Panc1 (cell line): ENCODE measurements at regions not wholly inside any gene's neighbourhood (a gene's known extent, or its start where the extent isn't known, plus 50 kb on each side); places are given as distances from the start of the nearest gene placed in this dataset.
A peak's percentile ranks its signal among the peaks of the same experiment; 100 is the strongest.
"Not testable (repeated sequence)": the region's sequence is repeated elsewhere in the genome, so short reads cannot be mapped to it uniquely, and the experiment has no call there.

ENCODE experiments used
- ATAC-seq: fragments of 200-7000 bp; cut with Tn5 transposase; 2 replicates; pipeline ENCODE4 v1.9.1; 2020; ENCODE audit warnings: mild to moderate bottlenecking, moderate library complexity
- BruUV-seq: library from RNA; stranded (reverse); fragments of 400-500 nt; replicated peaks from 2 replicates; lab custom pipeline; 2021; lab: Mats Ljungman, UMichigan
- CTCF ChIA-PET: fragments of 300-600 bp; sonication (Branson Sonifier 250); formaldehyde crosslinking; loops from one replicate; lab custom pipeline; 2022; ENCODE audit warnings: antibody characterized with exemption; lab: Charles Lee
- POLR2A ChIA-PET: fragments of 300-600 bp; sonication (Branson Sonifier 250); formaldehyde crosslinking; loops from one replicate; lab custom pipeline; 2022; ENCODE audit warnings: antibody characterized with exemption; lab: Charles Lee
- DNase-seq: peaks from one replicate; pipeline ENCODE4 v3.0.0-alpha.2; 2010; ENCODE audit warnings: low read depth, low spot score
- H3K27ac ChIP-seq: 2 replicates; pipeline ENCODE4 v1.5.1; 2011; ENCODE audit warnings: mild to moderate bottlenecking, low read length, inconsistent platforms
- H3K27me3 ChIP-seq: fragments of 200-500 bp; sonication (Bioruptor generic); 2 replicates; pipeline ENCODE4 v1.6.0; 2014; ENCODE audit warnings: low read length, inconsistent platforms; ENCODE audit not compliant: control insufficient read depth, insufficient read depth
- H3K36me3 ChIP-seq: fragments of 200-500 bp; sonication (Bioruptor generic); 2 replicates; pipeline ENCODE4 v1.5.1; 2014; ENCODE audit warnings: inconsistent platforms, mild to moderate bottlenecking, low read length, moderate library complexity; ENCODE audit not compliant: control insufficient read depth, insufficient read depth
- H3K4me1 ChIP-seq: 2 replicates; pipeline ENCODE4 v1.5.1; 2011; ENCODE audit warnings: inconsistent platforms, mild to moderate bottlenecking, low read length, moderate library complexity; ENCODE audit not compliant: control insufficient read depth, insufficient read depth
- H3K4me3 ChIP-seq, 2 experiments: 2 replicates each; pipeline ENCODE4 v1.5.1; 2011 to 2012; ENCODE audit warnings: low read depth in 2 of 2, low read length in 2 of 2, mild to moderate bottlenecking in 2 of 2, inconsistent platforms in 1 of 2, moderate library complexity in 1 of 2
- H3K9me3 ChIP-seq: fragments of 200-500 bp; sonication (Bioruptor generic); 2 replicates; pipeline ENCODE4 v1.5.1; 2014; ENCODE audit warnings: low read depth, mild to moderate bottlenecking, inconsistent platforms, low read length, moderate library complexity; ENCODE audit not compliant: control insufficient read depth, insufficient read depth
- POLR2AphosphoS5 ChIP-seq: IDR thresholded peaks from 2 replicates; pipeline ENCODE4 v1.6.1; 2012; ENCODE audit warnings: mild to moderate bottlenecking, low read depth, low read length, moderate library complexity
- SIN3A ChIP-seq: IDR thresholded peaks from 2 replicates; pipeline ENCODE4 v1.6.1; 2012; ENCODE audit warnings: low read depth, mild to moderate bottlenecking, low read length, moderate library complexity, borderline replicate concordance; ENCODE audit not compliant: insufficient read depth
- TCF7L2 ChIP-seq: IDR thresholded peaks from 2 replicates; pipeline ENCODE4 v1.6.1; 2011; ENCODE audit warnings: mild to moderate bottlenecking, low read depth, low read length, inconsistent platforms
- in situ Hi-C: cut with HindIII; loops from 2 replicates; pipeline ENCODE4 v1.10.0; 2016; ENCODE audit warnings: low sequenced_read_pairs, low pct_unique_long_range_greater_than_20kb
- intact Hi-C: fragments of 100-400 bp; cut with micrococcal nuclease; formaldehyde crosslinking; loops from one replicate; pipeline ENCODE4 v1.10.0; 2022; ENCODE audit not compliant: unreplicated experiment
- TF ChIP-seq, protein P1 (sequence below): fragments of 450-650 bp; IDR thresholded peaks from 2 replicates; pipeline ENCODE4 v1.5.1; 2017; ENCODE audit warnings: mild to moderate bottlenecking
- TF ChIP-seq, protein P2 (sequence below), 2 experiments: IDR thresholded peaks; 2 replicates each; pipeline ENCODE4 v1.6.1; 2011 to 2012; ENCODE audit warnings: low read depth in 2 of 2, control low read depth in 1 of 2, low read length in 1 of 2, mild to moderate bottlenecking in 1 of 2, moderate library complexity in 1 of 2; ENCODE audit not compliant: insufficient read depth in 1 of 2

DNA sequence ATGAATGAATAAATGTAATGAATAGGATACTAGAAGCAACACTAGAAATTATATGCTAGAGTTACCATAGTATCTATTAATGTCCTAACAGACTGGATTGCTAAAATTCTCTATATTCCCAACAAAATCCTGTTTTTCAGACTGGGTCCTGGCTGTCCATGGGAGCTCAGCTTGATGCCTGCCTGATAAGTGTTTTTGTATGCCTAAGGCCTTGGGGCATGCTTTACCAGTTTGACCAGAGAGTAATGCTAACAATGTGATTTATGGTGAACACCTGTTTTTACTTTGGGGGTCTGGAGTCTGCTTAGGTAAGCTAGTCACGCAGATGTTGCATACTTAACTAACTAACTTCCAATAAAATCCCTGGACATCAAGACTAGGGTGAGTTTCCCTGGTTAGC is 318.8 kb upstream of the DEPDC1 start:
- TF ChIP-seq TCF7L2 (no peak), SIN3A (no peak), POLR2AphosphoS5 (no peak)
- TF ChIP-seq, protein P1, sequence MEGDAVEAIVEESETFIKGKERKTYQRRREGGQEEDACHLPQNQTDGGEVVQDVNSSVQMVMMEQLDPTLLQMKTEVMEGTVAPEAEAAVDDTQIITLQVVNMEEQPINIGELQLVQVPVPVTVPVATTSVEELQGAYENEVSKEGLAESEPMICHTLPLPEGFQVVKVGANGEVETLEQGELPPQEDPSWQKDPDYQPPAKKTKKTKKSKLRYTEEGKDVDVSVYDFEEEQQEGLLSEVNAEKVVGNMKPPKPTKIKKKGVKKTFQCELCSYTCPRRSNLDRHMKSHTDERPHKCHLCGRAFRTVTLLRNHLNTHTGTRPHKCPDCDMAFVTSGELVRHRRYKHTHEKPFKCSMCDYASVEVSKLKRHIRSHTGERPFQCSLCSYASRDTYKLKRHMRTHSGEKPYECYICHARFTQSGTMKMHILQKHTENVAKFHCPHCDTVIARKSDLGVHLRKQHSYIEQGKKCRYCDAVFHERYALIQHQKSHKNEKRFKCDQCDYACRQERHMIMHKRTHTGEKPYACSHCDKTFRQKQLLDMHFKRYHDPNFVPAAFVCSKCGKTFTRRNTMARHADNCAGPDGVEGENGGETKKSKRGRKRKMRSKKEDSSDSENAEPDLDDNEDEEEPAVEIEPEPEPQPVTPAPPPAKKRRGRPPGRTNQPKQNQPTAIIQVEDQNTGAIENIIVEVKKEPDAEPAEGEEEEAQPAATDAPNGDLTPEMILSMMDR = no peak
- TF ChIP-seq, protein P2, sequence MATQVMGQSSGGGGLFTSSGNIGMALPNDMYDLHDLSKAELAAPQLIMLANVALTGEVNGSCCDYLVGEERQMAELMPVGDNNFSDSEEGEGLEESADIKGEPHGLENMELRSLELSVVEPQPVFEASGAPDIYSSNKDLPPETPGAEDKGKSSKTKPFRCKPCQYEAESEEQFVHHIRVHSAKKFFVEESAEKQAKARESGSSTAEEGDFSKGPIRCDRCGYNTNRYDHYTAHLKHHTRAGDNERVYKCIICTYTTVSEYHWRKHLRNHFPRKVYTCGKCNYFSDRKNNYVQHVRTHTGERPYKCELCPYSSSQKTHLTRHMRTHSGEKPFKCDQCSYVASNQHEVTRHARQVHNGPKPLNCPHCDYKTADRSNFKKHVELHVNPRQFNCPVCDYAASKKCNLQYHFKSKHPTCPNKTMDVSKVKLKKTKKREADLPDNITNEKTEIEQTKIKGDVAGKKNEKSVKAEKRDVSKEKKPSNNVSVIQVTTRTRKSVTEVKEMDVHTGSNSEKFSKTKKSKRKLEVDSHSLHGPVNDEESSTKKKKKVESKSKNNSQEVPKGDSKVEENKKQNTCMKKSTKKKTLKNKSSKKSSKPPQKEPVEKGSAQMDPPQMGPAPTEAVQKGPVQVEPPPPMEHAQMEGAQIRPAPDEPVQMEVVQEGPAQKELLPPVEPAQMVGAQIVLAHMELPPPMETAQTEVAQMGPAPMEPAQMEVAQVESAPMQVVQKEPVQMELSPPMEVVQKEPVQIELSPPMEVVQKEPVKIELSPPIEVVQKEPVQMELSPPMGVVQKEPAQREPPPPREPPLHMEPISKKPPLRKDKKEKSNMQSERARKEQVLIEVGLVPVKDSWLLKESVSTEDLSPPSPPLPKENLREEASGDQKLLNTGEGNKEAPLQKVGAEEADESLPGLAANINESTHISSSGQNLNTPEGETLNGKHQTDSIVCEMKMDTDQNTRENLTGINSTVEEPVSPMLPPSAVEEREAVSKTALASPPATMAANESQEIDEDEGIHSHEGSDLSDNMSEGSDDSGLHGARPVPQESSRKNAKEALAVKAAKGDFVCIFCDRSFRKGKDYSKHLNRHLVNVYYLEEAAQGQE (IDR thresholded peaks at IDR 0.05; ENCODE audit: insufficient read depth in 1 of 2, low read depth in 2 of 2, low read length in 1 of 2) = no peak
- no peak for ATAC-seq
- Histone ChIP-seq H3K36me3 (no peaks in the 10 kb centered on the region), H3K4me3 (no peak overlapping the region), H3K27ac (no peak overlapping the region), H3K4me1 (no peaks in the 10 kb centered on the region), H3K27me3 (no peaks in the 10 kb centered on the region), H3K9me3 (no peaks in the 10 kb centered on the region)
- intact Hi-C loops = no loop called here
- DNase-seq = no peak
- no TSS peak for BruUV-seq
- in situ Hi-C loops = no loop called here
- ChIA-PET CTCF (no interaction called here), POLR2A (no interaction called here)

DNA sequence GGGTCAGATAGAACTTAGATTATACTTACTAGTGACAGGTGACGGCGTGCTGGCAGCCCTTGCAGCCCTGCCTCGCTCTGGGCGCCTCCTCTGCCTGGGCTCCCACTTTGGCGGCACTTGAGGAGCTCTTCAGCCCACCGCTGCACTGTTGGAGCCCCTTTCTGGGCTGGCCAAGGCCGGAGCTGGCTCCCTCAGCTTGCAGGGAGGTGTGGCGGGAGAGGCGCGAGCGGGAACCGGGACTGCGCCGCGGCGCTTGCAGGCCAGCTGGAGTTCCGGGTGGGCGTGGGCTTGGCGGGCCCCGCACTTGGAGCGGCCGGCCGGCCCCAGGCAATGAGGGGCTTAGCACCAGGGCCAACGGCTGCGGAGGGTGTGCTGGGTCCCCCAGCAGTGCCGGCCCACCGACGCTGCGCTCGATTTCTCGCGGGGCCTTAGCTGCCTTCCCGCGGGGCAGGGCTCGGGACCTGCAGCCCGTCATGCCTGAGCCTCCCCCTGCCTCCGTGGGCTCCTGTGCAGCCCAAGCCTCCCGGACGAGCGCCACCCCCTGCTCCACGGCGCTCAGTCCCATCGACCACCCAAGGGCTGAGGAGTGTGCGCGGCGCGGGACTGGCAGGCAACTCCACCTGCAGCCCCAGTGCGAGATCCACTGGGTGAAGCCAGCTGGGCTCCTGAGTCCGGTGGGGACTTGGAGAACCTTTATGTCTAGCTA is 320.8 kb upstream of the DEPDC1 start:
- H3K4me1 ChIP-seq, ATAC-seq, DNase-seq, BruUV-seq, intact Hi-C loops, H3K36me3 ChIP-seq, POLR2A ChIA-PET, H3K27ac ChIP-seq, in situ Hi-C loops, CTCF ChIA-PET, H3K9me3 ChIP-seq, H3K4me3 ChIP-seq, H3K27me3 ChIP-seq: not testable (repeated sequence)

DNA sequence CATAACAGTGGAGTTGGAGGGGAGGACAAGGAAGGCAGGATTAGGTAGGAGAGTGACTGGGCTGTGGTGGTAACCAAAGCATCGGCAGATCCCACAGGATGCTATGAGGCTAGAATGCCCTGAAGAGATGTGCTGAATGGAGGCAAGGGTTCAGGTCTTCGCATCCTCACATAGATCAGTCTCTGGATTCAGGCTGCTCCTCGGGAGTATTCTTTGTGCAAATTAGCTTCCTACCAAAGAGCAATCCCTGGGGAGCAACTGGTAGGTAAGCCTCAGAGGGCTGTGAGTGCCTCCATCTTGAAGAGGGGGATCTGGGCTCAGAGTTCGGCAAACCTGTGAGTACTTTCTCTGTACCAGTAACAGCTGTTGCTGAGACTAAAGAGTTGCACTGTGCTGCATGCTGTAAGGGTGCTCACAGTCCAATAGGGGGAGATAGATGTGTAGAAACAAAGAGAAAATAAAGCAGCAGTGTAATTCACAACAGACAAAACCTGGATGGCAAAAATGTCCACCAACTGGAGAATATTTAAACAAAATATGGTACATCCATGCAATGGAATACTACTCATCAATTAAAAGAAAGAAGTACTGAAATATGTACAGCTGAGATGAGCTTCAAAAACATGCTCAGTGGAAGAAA is 322.4 kb upstream of the DEPDC1 start:
- H3K9me3 ChIP-seq = no peaks in the 10 kb centered on the region
- H3K4me3 ChIP-seq = no peak overlapping the region
- ChIA-PET POLR2A (interaction anchor here (0.6 kb wide), 1 partner anchor 194 kb away, joined by 3 read pairs; no protein-coding TSS in a partner anchor), CTCF (no interaction called here)
- no peaks in the 10 kb centered on the region for H3K36me3 ChIP-seq
- no TSS peak for BruUV-seq
- DNase-seq (no peak), ATAC-seq (peak; percentile 78; the same call in 1 of the 2 replicates)
- TF ChIP-seq TCF7L2 = no peak
- TF ChIP-seq, protein P1 = peak; percentile 45
- in situ Hi-C loops = no loop called here
- intact Hi-C loops = loop anchor here (1.0 kb wide), 1 partner anchor 918 kb away; no protein-coding TSS in a partner anchor
- H3K27me3 ChIP-seq = no peaks in the 10 kb centered on the region
- H3K27ac ChIP-seq = no peak overlapping the region
- no peaks in the 10 kb centered on the region for H3K4me1 ChIP-seq
